Stimulated activated naive B cell treated with anti-CD40 and anti-IgM and Interleukin-4, amounts not matched to agents 10 μg/mL and 1 μg/mL and 100 μg/mL, for 72 hours (primary cell): ENCODE measurements at regions not wholly inside any gene's neighbourhood (a gene's known extent, or its start where the extent isn't known, plus 50 kb on each side); places are given as distances from the start of the nearest gene placed in this dataset.
A peak's percentile ranks its signal among the peaks of the same experiment; 100 is the strongest.

Experiments
- ATAC-seq, 2 donors: fragments of 150-1000 bp; cut with Tn5 transposase; replicated peaks; 2 replicates each; pipeline ENCODE4 v1.10.0; 2021; ENCODE audit warnings: moderate library complexity in 1 of 2
- DNase-seq: peaks from one replicate; pipeline ENCODE4 v3.0.0; 2021
- H3K27ac Mint-ChIP-seq: one replicate; pipeline ENCODE4 v1.8.0; 2022; ENCODE audit warnings: mild to moderate bottlenecking, mixed read lengths
- H3K27me3 Mint-ChIP-seq, 2 donors: one replicate each; pipeline ENCODE4 v1.8.0; 2022; ENCODE audit warnings: mixed read lengths in 2 of 2
- H3K36me3 Mint-ChIP-seq, 2 donors: one replicate each; pipeline ENCODE4 v1.8.0; 2022; ENCODE audit warnings: mixed read lengths in 2 of 2, mild to moderate bottlenecking in 1 of 2
- H3K4me1 Mint-ChIP-seq, 2 donors: one replicate each; pipeline ENCODE4 v1.8.0; 2022; ENCODE audit warnings: mixed read lengths in 2 of 2, mild to moderate bottlenecking in 1 of 2
- H3K4me3 Mint-ChIP-seq, 2 donors: one replicate each; pipeline ENCODE4 v1.8.0; 2022; ENCODE audit warnings: mild to moderate bottlenecking in 2 of 2, mixed read lengths in 2 of 2, moderate library complexity in 1 of 2
- H3K9me3 Mint-ChIP-seq, 2 donors: one replicate each; pipeline ENCODE4 v1.8.0; 2022; ENCODE audit warnings: mixed read lengths in 2 of 2, mild to moderate bottlenecking in 1 of 2

DNA sequence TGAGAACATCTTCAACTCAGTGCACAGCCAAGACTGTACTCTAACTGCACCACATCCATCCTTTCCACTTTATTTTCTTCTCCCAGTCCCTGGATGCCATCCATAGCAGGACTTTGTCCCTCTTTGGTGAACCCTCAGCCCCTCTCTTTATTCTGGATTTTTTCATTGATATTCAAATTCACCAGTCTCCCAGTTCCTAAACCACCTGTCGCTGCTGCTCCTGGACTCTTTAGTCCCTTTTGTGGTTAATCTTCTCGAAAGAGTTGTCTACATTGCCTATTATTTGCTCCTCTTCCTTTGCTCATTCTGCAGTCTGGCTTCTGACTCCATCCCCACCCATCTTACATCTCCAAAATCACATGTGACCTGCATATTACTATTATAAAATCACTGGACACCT, 59.4 kb upstream of the ZSWIM6 start:
- no peaks in the 10 kb centered on the region for H3K27me3 Mint-ChIP-seq
- H3K4me1 Mint-ChIP-seq = peaks cover 23 to 28% of the 10 kb centered on the region in 2 donors
- H3K9me3 Mint-ChIP-seq = no peaks in the 10 kb centered on the region
- H3K27ac Mint-ChIP-seq = no peak overlapping the region
- ATAC-seq (no peak), DNase-seq (no peak)
- no peaks in the 10 kb centered on the region for H3K36me3 Mint-ChIP-seq
- H3K4me3 Mint-ChIP-seq = no peak overlapping the region

DNA sequence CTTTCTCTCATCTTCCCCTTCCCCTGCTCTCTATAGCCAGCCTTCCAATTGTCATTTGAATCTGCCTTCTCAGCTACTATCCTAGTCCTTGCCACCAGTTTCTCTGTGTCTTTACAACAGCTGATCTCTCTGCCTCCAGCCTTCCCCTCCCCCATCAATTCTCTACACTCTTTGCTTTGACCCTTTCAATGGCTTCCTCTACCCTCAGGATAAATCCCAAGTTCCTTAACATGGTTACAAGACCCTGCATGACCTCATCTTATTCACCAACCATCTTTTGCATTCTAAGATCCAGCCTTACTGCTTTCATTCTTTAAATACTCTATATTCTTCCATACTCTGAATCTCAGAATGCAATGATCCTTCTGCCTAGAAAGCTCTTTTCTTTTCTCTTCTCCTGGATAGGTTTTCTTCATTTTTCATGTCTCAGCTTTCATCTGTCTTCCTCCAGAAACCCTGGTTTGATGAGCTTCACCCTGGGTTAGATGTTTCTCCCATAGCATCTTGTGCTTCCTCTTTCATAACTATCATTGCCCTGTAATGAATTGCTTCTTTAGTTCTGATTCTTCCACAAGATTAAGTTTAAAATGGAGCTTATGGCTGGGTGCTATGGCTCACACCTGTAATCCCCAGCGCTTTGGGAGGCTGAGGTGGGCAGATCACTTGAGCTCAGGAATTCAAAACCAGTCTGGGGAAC, 58.6 kb upstream of the ZSWIM6 start:
- peaks cover 23% of the 10 kb centered on the region in 2 donors for H3K4me1 Mint-ChIP-seq
- no peaks in the 10 kb centered on the region for H3K9me3 Mint-ChIP-seq
- no peaks in the 10 kb centered on the region for H3K36me3 Mint-ChIP-seq
- H3K27ac Mint-ChIP-seq = no peak overlapping the region
- no peaks in the 10 kb centered on the region for H3K27me3 Mint-ChIP-seq
- ATAC-seq (peak in 1 of 2 donors; percentile 24), DNase-seq (no peak)
- no peak overlapping the region for H3K4me3 Mint-ChIP-seq

DNA sequence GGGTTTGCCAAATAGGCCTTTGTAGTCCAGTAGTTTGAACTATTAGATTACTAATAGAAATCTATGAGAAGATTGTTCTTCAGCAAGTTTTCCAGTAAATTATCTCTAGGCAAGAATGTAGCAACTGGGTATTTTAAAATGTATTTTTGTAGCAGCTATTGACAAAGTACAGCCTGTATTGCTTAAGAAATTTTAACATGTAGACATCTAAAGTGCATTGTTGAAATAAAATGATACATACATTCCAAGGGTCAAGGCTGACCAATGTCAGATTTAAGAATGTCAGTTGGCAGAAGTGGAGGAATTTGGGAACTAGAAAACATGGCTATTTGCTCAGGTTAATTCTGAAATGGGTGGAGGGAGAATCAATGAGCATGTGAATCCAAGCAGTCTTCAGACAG, 57.5 kb upstream of the ZSWIM6 start:
- no peak overlapping the region for H3K4me3 Mint-ChIP-seq
- ATAC-seq = no peak
- H3K27me3 Mint-ChIP-seq = no peaks in the 10 kb centered on the region
- no peak overlapping the region for H3K27ac Mint-ChIP-seq
- DNase-seq = no peak
- peaks cover 13 to 18% of the 10 kb centered on the region in 2 donors for H3K4me1 Mint-ChIP-seq
- no peaks in the 10 kb centered on the region for H3K9me3 Mint-ChIP-seq
- no peaks in the 10 kb centered on the region for H3K36me3 Mint-ChIP-seq

DNA sequence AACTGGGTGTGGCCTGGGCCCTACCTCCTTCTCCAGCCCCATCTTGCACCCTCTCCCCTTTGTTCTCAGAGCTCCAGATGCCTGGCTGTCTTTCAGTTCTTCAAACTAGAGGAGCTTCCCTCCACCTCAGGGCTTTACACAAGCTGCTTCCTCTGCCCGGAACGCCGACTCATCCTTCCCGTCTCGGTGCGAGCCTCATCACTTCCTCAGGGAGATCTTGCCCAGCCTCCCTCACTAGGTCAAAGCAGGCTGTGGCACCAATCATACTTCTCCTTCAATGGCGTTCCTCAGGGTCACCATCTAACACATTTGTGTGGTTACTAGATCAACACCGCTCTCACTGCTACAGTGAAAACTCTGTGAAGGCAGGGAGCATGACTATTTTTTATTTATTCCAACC, 56.2 kb upstream of the ZSWIM6 start:
- Mint-ChIP-seq H3K27me3 (no peaks in the 10 kb centered on the region), H3K9me3 (no peaks in the 10 kb centered on the region), H3K4me1 (peaks cover 24 to 26% of the 10 kb centered on the region in 2 donors), H3K36me3 (no peaks in the 10 kb centered on the region), H3K27ac (peak overlapping the region; percentile 14), H3K4me3 (peak overlapping the region; percentile 35 to 37)
- ATAC-seq = peak; percentile 71 to 75
- peak; percentile 39 for DNase-seq

DNA sequence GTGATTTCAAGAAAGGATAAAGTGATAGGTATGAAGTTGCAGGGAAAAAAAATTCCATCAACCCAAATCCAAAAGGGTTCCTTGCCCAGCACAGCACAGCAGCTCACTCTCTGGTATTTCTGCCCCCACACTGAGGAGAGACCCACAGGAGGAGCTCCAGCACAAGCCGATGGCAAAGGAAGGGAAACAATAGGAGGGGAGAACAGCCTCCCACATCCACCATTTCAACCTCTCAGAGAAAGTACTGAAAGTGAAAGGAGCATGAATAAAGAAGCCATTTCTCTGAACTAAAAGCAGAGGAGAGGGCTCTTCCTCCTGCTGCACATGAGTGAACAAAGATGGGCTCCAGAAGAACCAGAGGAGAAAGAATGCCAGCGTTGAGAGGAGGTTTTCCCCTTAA, 54.9 kb upstream of the ZSWIM6 start:
- H3K4me1 Mint-ChIP-seq = peaks cover 31 to 33% of the 10 kb centered on the region in 2 donors
- no peak for DNase-seq
- ATAC-seq = peak in 1 of 2 donors; percentile 15

GRCh38 chr5:61277781-61278180, 54.3 kb upstream of the ZSWIM6 start:
- Mint-ChIP-seq H3K9me3 (no peaks in the 10 kb centered on the region), H3K36me3 (no peaks in the 10 kb centered on the region), H3K4me3 (no peak overlapping the region), H3K27ac (no peak overlapping the region), H3K27me3 (no peaks in the 10 kb centered on the region), H3K4me1 (peaks cover 31 to 33% of the 10 kb centered on the region in 2 donors)
- DNase-seq (no peak), ATAC-seq (no peak)

More for the DNA sequence above, 54.9 kb upstream of the ZSWIM6 start:
- H3K27me3 Mint-ChIP-seq = no peaks in the 10 kb centered on the region
- peak overlapping the region; percentile 45 for H3K27ac Mint-ChIP-seq
- H3K4me3 Mint-ChIP-seq = peak overlapping the region; percentile 37 to 56
- no peaks in the 10 kb centered on the region for H3K36me3 Mint-ChIP-seq
- no peaks in the 10 kb centered on the region for H3K9me3 Mint-ChIP-seq

DNA sequence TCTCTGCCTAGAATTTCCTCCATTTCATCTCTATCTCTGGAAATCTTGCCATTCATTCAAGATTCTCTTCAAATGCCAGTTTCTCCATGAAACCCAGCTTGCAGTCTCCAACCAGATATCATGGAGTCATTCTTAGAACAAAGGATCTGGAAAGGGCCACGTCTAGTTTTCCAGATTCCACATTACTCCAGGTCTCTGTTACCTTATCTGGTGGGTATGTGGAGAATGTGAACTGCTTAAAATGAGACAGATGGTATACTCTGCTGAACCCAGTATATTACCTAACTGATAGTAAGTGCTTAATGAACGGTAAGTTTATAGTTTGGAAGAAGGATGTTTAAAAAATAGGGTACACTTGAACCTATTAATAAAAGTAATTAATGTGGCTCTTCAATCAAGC, 52.3 kb upstream of the ZSWIM6 start:
- Mint-ChIP-seq H3K27me3 (no peaks in the 10 kb centered on the region), H3K36me3 (no peaks in the 10 kb centered on the region)

GRCh38 chr5:61280205-61280604, 51.9 kb upstream of the ZSWIM6 start:
- Mint-ChIP-seq H3K27me3 (no peaks in the 10 kb centered on the region), H3K4me1 (peaks cover 29 to 33% of the 10 kb centered on the region in 2 donors), H3K9me3 (no peaks in the 10 kb centered on the region), H3K4me3 (no peak overlapping the region), H3K36me3 (no peaks in the 10 kb centered on the region), H3K27ac (peak overlapping the region; percentile 22)
- DNase-seq (peak; percentile 18), ATAC-seq (peak; percentile 74 to 77)

More for the DNA sequence above, 52.3 kb upstream of the ZSWIM6 start:
- Mint-ChIP-seq H3K27ac (no peak overlapping the region), H3K9me3 (no peaks in the 10 kb centered on the region), H3K4me1 (peaks cover 31 to 33% of the 10 kb centered on the region in 2 donors), H3K4me3 (no peak overlapping the region)
- no peak for DNase-seq
- ATAC-seq = no peak

GRCh38 chr5:61280761-61281427, 51.2 kb upstream of the ZSWIM6 start:
- Mint-ChIP-seq H3K9me3 (no peaks in the 10 kb centered on the region), H3K27me3 (no peaks in the 10 kb centered on the region), H3K27ac (peak overlapping the region; percentile 22), H3K36me3 (no peaks in the 10 kb centered on the region), H3K4me1 (peaks cover 23 to 33% of the 10 kb centered on the region in 2 donors), H3K4me3 (no peak overlapping the region)
- DNase-seq = no peak
- ATAC-seq = no peak

GRCh38 chr5:61281686-61282085, 50.4 kb upstream of the ZSWIM6 start:
- no peaks in the 10 kb centered on the region for H3K9me3 Mint-ChIP-seq
- no peak for ATAC-seq
- no peaks in the 10 kb centered on the region for H3K36me3 Mint-ChIP-seq
- H3K4me1 Mint-ChIP-seq = peaks cover 19 to 32% of the 10 kb centered on the region in 2 donors
- H3K27ac Mint-ChIP-seq = no peak overlapping the region
- no peaks in the 10 kb centered on the region for H3K27me3 Mint-ChIP-seq
- no peak overlapping the region for H3K4me3 Mint-ChIP-seq
- DNase-seq = no peak
